ENCODE measurements at regions not wholly inside any gene's neighbourhood (a gene's known extent, or its start where the extent isn't known, plus 50 kb on each side); places are given as distances from the start of the nearest gene placed in this dataset.

GRCh38 chr9:91047529-91047928 is 245.9 kb downstream of the SYK start:
- H3K27ac ChIP-seq (ENCODE audit: low read length): no peak overlapping the region
- in situ Hi-C loops (cut with HindIII; ENCODE audit: low pct_unique_long_range_greater_than_20kb, low sequenced_read_pairs): no loop called here

GRCh38 chr9:91047993-91048607 is 246.5 kb downstream of the SYK start:
- no peaks in the 10 kb centered on the region for H3K4me1 ChIP-seq (ENCODE audit: control insufficient read depth, insufficient read depth, low read length)
- in situ Hi-C loops (cut with HindIII; ENCODE audit: low pct_unique_long_range_greater_than_20kb, low sequenced_read_pairs): no loop called here
- CTCF ChIA-PET: no interaction called here
- POLR2A ChIA-PET: no interaction called here
- ATAC-seq (no peak), DNase-seq (ENCODE audit: low read depth, low spot score) (no peak)
- H3K4me3 ChIP-seq (ENCODE audit: low read depth in 2 of 2, low read length in 2 of 2): no peak overlapping the region
- no peaks in the 10 kb centered on the region for H3K9me3 ChIP-seq (ENCODE audit: control insufficient read depth, insufficient read depth, low read depth, low read length)
- intact Hi-C loops (cut with micrococcal nuclease; ENCODE audit: unreplicated experiment): no loop called here
- H3K27me3 ChIP-seq (ENCODE audit: control insufficient read depth, insufficient read depth, low read length): no peaks in the 10 kb centered on the region
- TF ChIP-seq, protein P1, sequence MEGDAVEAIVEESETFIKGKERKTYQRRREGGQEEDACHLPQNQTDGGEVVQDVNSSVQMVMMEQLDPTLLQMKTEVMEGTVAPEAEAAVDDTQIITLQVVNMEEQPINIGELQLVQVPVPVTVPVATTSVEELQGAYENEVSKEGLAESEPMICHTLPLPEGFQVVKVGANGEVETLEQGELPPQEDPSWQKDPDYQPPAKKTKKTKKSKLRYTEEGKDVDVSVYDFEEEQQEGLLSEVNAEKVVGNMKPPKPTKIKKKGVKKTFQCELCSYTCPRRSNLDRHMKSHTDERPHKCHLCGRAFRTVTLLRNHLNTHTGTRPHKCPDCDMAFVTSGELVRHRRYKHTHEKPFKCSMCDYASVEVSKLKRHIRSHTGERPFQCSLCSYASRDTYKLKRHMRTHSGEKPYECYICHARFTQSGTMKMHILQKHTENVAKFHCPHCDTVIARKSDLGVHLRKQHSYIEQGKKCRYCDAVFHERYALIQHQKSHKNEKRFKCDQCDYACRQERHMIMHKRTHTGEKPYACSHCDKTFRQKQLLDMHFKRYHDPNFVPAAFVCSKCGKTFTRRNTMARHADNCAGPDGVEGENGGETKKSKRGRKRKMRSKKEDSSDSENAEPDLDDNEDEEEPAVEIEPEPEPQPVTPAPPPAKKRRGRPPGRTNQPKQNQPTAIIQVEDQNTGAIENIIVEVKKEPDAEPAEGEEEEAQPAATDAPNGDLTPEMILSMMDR (IDR thresholded peaks at IDR 0.05): no peak
- no peak for TF ChIP-seq POLR2AphosphoS5 (IDR thresholded peaks at IDR 0.05; ENCODE audit: low read depth, low read length)
- TF ChIP-seq REST (IDR thresholded peaks at IDR 0.05; ENCODE audit: insufficient read depth in 1 of 2, low read depth in 2 of 2, low read length in 1 of 2): no peak
- TF ChIP-seq SIN3A (IDR thresholded peaks at IDR 0.05; ENCODE audit: borderline replicate concordance, insufficient read depth, low read depth, low read length): no peak
- TF ChIP-seq TCF7L2 (IDR thresholded peaks at IDR 0.05; ENCODE audit: low read depth, low read length): no peak
- no peak overlapping the region for H3K27ac ChIP-seq (ENCODE audit: low read length)
- BruUV-seq (replicated peaks): no TSS peak
- no peaks in the 10 kb centered on the region for H3K36me3 ChIP-seq (ENCODE audit: control insufficient read depth, insufficient read depth, low read length)

More at GRCh38 chr9:91047529-91047928, 245.9 kb downstream of the SYK start:
- no peak for ATAC-seq
- CTCF ChIA-PET: no interaction called here
- POLR2A ChIA-PET: no interaction called here
- DNase-seq (ENCODE audit: low read depth, low spot score): no peak
- H3K9me3 ChIP-seq (ENCODE audit: control insufficient read depth, insufficient read depth, low read depth, low read length): no peaks in the 10 kb centered on the region
- TF ChIP-seq TCF7L2 (IDR thresholded peaks at IDR 0.05; ENCODE audit: low read depth, low read length): no peak
- no peak for TF ChIP-seq SIN3A (IDR thresholded peaks at IDR 0.05; ENCODE audit: borderline replicate concordance, insufficient read depth, low read depth, low read length)
- no peak for TF ChIP-seq REST (IDR thresholded peaks at IDR 0.05; ENCODE audit: insufficient read depth in 1 of 2, low read depth in 2 of 2, low read length in 1 of 2)
- no peak for TF ChIP-seq POLR2AphosphoS5 (IDR thresholded peaks at IDR 0.05; ENCODE audit: low read depth, low read length)
- TF ChIP-seq, protein P1 (IDR thresholded peaks at IDR 0.05): no peak
- intact Hi-C loops (cut with micrococcal nuclease; ENCODE audit: unreplicated experiment): no loop called here
- H3K36me3 ChIP-seq (ENCODE audit: control insufficient read depth, insufficient read depth, low read length): no peaks in the 10 kb centered on the region
- no peaks in the 10 kb centered on the region for H3K4me1 ChIP-seq (ENCODE audit: control insufficient read depth, insufficient read depth, low read length)
- BruUV-seq (replicated peaks): no TSS peak
- H3K4me3 ChIP-seq (ENCODE audit: low read depth in 2 of 2, low read length in 2 of 2): no peak overlapping the region
- H3K27me3 ChIP-seq (ENCODE audit: control insufficient read depth, insufficient read depth, low read length): no peaks in the 10 kb centered on the region
